RWPE2 (cell line): ENCODE measurements at regions not wholly inside any gene's neighbourhood (a gene's known extent, or its start where the extent isn't known, plus 50 kb on each side); places are given as distances from the start of the nearest gene placed in this dataset.

Source experiments
- ATAC-seq: fragments of 200-7000 bp; cut with Tn5 transposase; 3 replicates; pipeline ENCODE4 v1.9.1; 2021; ENCODE audit warnings: low read depth
- DNase-seq: peaks from one replicate; pipeline ENCODE4 v3.0.0-alpha.2; 2020; ENCODE audit warnings: low spot score
- H3K27ac ChIP-seq: fragments of 450-650 bp; 2 replicates; pipeline ENCODE4 v1.5.1; 2017; ENCODE audit warnings: mild to moderate bottlenecking; ENCODE audit not compliant: poor library complexity, severe bottlenecking
- H3K27me3 ChIP-seq: fragments of 250-450 bp; sonication (Bioruptor Pico); 2 replicates; pipeline ENCODE4 v1.5.1; 2021; ENCODE audit warnings: mild to moderate bottlenecking, moderate library complexity; ENCODE audit not compliant: insufficient read depth, poor library complexity, severe bottlenecking
- H3K36me3 ChIP-seq: fragments of 250-450 bp; sonication (Bioruptor Pico); 2 replicates; pipeline ENCODE4 v1.5.1; 2020; ENCODE audit warnings: low read depth, mild to moderate bottlenecking, moderate library complexity
- H3K4me1 ChIP-seq: fragments of 250-450 bp; sonication (Bioruptor Pico); 2 replicates; pipeline ENCODE4 v1.5.1; 2021; ENCODE audit warnings: mild to moderate bottlenecking, moderate library complexity; ENCODE audit not compliant: insufficient read depth, poor library complexity, severe bottlenecking
- H3K4me3 ChIP-seq: fragments of 250-450 bp; sonication (Bioruptor Pico); 2 replicates; pipeline ENCODE4 v1.5.1; 2021; ENCODE audit warnings: mild to moderate bottlenecking, moderate library complexity; ENCODE audit not compliant: severe bottlenecking
- H3K9me3 ChIP-seq: fragments of 250-450 bp; sonication (Bioruptor Pico); 2 replicates; pipeline ENCODE4 v1.5.1; 2021; ENCODE audit warnings: mild to moderate bottlenecking, moderate library complexity; ENCODE audit not compliant: severe bottlenecking
- TF ChIP-seq, protein P1 (sequence below): fragments of 450-650 bp; IDR thresholded peaks from one replicate; pipeline ENCODE4 v1.5.1; 2017; ENCODE audit warnings: mild to moderate bottlenecking, moderate library complexity; ENCODE audit not compliant: poor library complexity, severe bottlenecking

DNA sequence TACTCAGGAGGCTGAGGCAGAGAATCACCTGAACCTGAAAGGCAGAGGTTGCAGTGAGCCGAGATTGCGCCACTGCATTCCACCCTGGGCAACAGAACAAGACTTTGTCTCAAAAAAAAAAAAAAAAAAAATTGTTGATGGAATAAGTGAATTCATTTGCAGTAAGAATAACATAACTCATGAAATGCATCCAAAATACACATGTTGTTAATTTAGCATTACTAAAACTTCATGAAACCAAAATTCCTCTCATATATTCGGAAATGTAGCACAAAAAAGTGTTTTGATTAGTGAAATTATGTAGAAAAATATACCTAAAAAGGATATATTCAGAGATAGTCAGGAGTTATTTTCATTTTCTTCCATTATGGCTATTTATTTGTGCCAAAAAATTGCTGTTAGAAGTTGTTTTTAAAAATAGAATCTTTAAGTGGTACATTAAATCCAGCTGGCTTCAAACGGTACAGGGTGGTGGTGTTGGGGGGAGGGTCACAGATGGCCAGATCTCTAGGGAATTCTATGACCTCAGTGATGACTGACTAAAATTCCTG, 78.2 kb upstream of the UGP2 start:
- H3K4me3 ChIP-seq = no peak overlapping the region
- H3K4me1 ChIP-seq = no peaks in the 10 kb centered on the region
- no peak overlapping the region for H3K27ac ChIP-seq
- H3K9me3 ChIP-seq = peaks cover 4% of the 10 kb centered on the region
- DNase-seq (no peak), ATAC-seq (no peak)
- H3K27me3 ChIP-seq = no peaks in the 10 kb centered on the region
- TF ChIP-seq, protein P1, sequence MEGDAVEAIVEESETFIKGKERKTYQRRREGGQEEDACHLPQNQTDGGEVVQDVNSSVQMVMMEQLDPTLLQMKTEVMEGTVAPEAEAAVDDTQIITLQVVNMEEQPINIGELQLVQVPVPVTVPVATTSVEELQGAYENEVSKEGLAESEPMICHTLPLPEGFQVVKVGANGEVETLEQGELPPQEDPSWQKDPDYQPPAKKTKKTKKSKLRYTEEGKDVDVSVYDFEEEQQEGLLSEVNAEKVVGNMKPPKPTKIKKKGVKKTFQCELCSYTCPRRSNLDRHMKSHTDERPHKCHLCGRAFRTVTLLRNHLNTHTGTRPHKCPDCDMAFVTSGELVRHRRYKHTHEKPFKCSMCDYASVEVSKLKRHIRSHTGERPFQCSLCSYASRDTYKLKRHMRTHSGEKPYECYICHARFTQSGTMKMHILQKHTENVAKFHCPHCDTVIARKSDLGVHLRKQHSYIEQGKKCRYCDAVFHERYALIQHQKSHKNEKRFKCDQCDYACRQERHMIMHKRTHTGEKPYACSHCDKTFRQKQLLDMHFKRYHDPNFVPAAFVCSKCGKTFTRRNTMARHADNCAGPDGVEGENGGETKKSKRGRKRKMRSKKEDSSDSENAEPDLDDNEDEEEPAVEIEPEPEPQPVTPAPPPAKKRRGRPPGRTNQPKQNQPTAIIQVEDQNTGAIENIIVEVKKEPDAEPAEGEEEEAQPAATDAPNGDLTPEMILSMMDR = no peak
- H3K36me3 ChIP-seq = no peaks in the 10 kb centered on the region

DNA sequence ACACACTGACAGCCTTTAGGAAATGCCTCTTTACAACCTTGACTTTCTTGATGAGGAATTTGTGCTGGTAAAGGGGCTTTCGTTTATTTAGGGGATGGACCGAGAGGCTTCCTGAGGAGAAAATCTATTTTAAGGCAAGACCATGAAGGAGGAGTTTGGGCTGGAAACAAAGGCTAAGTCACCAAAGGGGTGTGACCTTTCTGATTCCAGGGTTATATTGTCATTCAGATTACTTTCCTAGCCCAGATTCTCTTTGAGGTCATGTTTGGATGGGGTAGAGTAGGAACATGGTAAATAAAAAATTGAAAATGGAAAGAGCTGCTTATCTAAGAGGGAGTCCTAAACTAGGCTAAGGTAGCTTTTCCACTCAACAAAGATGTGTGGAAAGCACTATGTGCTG, 77.1 kb upstream of the UGP2 start:
- H3K27ac ChIP-seq = no peak overlapping the region
- H3K4me3 ChIP-seq = no peak overlapping the region
- no peaks in the 10 kb centered on the region for H3K27me3 ChIP-seq
- no peak for ATAC-seq
- TF ChIP-seq, protein P1 = no peak
- H3K36me3 ChIP-seq = no peaks in the 10 kb centered on the region
- H3K9me3 ChIP-seq = peaks cover 4% of the 10 kb centered on the region
- H3K4me1 ChIP-seq = no peaks in the 10 kb centered on the region
- no peak for DNase-seq

DNA sequence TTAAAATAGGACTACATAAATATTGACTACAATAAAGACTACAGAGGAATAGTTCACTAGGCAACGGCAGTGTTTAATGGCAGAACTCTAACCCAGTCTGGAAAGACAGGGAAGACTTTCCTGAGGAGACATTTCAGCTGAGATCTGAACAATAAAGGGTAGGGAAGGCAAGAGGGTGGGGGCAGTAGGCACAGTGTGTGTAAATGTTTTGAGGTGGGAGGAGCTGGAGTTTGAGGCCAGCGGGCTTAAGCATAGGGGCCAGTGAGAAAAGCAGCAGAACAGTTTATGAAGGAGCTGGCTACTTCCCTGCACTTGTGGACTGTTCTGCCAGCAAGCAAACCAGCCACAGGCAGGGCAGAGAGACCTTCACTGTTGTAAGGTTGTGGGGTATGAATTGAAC, 76.6 kb upstream of the UGP2 start:
- TF ChIP-seq, protein P1 = no peak
- H3K27ac ChIP-seq = no peak overlapping the region
- H3K9me3 ChIP-seq = peaks cover 4% of the 10 kb centered on the region
- ATAC-seq = no peak
- no peak overlapping the region for H3K4me3 ChIP-seq
- H3K27me3 ChIP-seq = no peaks in the 10 kb centered on the region
- DNase-seq = no peak
- H3K4me1 ChIP-seq = no peaks in the 10 kb centered on the region
- no peaks in the 10 kb centered on the region for H3K36me3 ChIP-seq

DNA sequence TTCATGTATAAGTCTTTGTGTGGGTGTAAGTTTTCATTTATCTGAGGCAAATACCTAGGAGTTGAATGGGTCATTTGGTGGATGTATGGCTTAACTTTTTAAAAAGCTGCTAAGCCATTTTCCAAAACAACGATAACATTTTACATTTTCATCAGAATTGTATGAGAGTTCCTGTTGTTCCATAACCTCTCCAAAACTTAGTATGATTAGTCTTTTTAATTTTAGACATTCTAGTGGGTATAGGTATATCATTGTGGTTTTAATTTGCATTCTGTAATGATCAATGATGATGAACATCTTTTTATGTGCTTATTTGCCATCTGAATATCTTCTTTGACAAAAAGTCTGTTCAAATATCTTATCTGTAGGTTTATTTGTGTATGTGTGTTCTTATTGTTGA, 74.4 kb upstream of the UGP2 start:
- Histone ChIP-seq H3K36me3 (no peaks in the 10 kb centered on the region), H3K4me1 (no peaks in the 10 kb centered on the region), H3K27me3 (no peaks in the 10 kb centered on the region), H3K27ac (no peak overlapping the region), H3K4me3 (no peak overlapping the region), H3K9me3 (peaks cover 4% of the 10 kb centered on the region)
- ATAC-seq (no peak), DNase-seq (no peak)
- TF ChIP-seq, protein P1 = no peak

DNA sequence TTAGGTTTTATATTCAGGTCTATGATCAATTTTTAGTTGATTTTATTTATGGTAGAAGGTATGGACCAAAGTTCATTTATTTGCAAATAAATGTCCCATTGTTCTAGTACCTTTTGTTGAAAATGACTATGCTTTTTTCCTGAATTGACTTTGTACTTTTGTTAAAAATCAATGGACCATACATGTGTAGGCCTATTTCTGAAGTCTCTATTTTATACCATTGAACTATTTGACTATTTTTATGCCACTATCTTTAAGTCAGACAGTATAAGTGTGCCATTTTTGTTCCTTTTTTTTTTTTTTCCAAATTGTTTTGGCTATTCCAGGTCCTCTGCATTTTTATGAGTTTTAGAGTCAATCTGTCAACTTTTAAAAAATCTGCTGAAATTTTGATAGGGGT, 73.6 kb upstream of the UGP2 start:
- Histone ChIP-seq H3K4me1 (no peaks in the 10 kb centered on the region), H3K4me3 (no peak overlapping the region), H3K36me3 (no peaks in the 10 kb centered on the region), H3K27me3 (no peaks in the 10 kb centered on the region), H3K9me3 (peaks cover 4% of the 10 kb centered on the region), H3K27ac (no peak overlapping the region)
- DNase-seq (no peak), ATAC-seq (no peak)
- TF ChIP-seq, protein P1 = no peak
